DMS53 (cell line): ENCODE measurements at regions not wholly inside any gene's neighbourhood (a gene's known extent, or its start where the extent isn't known, plus 50 kb on each side); places are given as distances from the start of the nearest gene placed in this dataset.

Experiments used
- DNase-seq: peaks from one replicate; lab custom pipeline; 2025; lab: John Stamatoyannopoulos, UW

GRCh38 chr4:53920883-53921282 is 143.5 kb downstream of the CHIC2 start:
- no peak for DNase-seq

GRCh38 chr4:53920116-53920515 is 144.3 kb downstream of the CHIC2 start:
- peak; percentile 27 for DNase-seq

- no peak for DNase-seq
Observed at GRCh38 chr4:53919535-53919934, 144.9 kb downstream of the CHIC2 start.

GRCh38 chr4:53917729-53918128 is 146.7 kb downstream of the CHIC2 start:
- DNase-seq = no peak

- DNase-seq = no peak
Observed at GRCh38 chr4:53916431-53916889, 147.9 kb downstream of the CHIC2 start.

GRCh38 chr4:53914313-53915016 is 149.9 kb downstream of the CHIC2 start:
- DNase-seq = no peak

GRCh38 chr4:53913771-53914170 is 150.6 kb downstream of the CHIC2 start:
- no peak for DNase-seq

- no peak for DNase-seq
Observed at GRCh38 chr4:53912766-53913497, 151.5 kb downstream of the CHIC2 start.

- DNase-seq = peak; percentile 84
Observed at GRCh38 chr4:53908661-53909078, 155.7 kb downstream of the CHIC2 start.

- DNase-seq = no peak
Observed at GRCh38 chr4:53907772-53908171, 156.6 kb downstream of the CHIC2 start.

GRCh38 chr4:53906606-53907190 is 157.7 kb downstream of the CHIC2 start:
- DNase-seq = no peak

GRCh38 chr4:53905941-53906377 is 158.4 kb downstream of the CHIC2 start:
- peak; percentile 77 for DNase-seq

GRCh38 chr4:53905276-53905940 is 159.0 kb downstream of the CHIC2 start:
- no peak for DNase-seq

- DNase-seq = peak; percentile 46
Observed at GRCh38 chr4:53902786-53903185, 161.6 kb downstream of the CHIC2 start.

GRCh38 chr4:53900271-53900649 is 164.1 kb downstream of the CHIC2 start:
- no peak for DNase-seq

GRCh38 chr4:53899586-53900270 is 164.7 kb downstream of the CHIC2 start:
- no peak for DNase-seq

GRCh38 chr4:53895137-53895536 is 169.3 kb downstream of the CHIC2 start:
- peak; percentile 56 for DNase-seq

- DNase-seq = no peak
Observed at GRCh38 chr4:53890461-53890860, 173.9 kb downstream of the CHIC2 start.

- DNase-seq = no peak
Observed at GRCh38 chr4:53889326-53890055, 174.9 kb downstream of the CHIC2 start.

- peak; percentile 6 for DNase-seq
Observed at GRCh38 chr4:53886090-53886489, 178.3 kb downstream of the CHIC2 start.

- DNase-seq = no peak
Observed at GRCh38 chr4:53885668-53886067, 178.7 kb downstream of the CHIC2 start.
